A549 (cell line): ENCODE measurements at regions not wholly inside any gene's neighbourhood (a gene's known extent, or its start where the extent isn't known, plus 50 kb on each side); places are given as distances from the start of the nearest gene placed in this dataset.

ENCODE experiments used
- BHLHE40 ChIP-seq: IDR thresholded peaks from 2 replicates; pipeline ENCODE4 v1.6.1; 2012; ENCODE audit warnings: low read depth, low read length, inconsistent platforms
- CEBPB ChIP-seq, 2 experiments: fragments of >200 bp in 1 of 2; sonication (Bioruptor Twin) in 1 of 2; formaldehyde crosslinking in 1 of 2; IDR thresholded peaks; 2 replicates each; pipeline ENCODE4 v1.6.1; 2012 to 2016
- EHF ChIP-seq: fragments of 250-450 bp; sonication (Bioruptor Pico); IDR thresholded peaks from 2 replicates; pipeline ENCODE4 v1.5.0; 2020; ENCODE audit warnings: mild to moderate bottlenecking
- EHMT2 ChIP-seq: fragments of 200-600 bp; sonication (generic); IDR thresholded peaks from 2 replicates; pipeline ENCODE4 v1.6.1; 2016; ENCODE audit warnings: antibody characterized with exemption, low read depth, mild to moderate bottlenecking, moderate library complexity
- FOSB ChIP-seq: fragments of 250-450 bp; sonication (Bioruptor Pico); IDR thresholded peaks from 2 replicates; pipeline ENCODE4 v1.5.0; 2020; ENCODE audit warnings: mild to moderate bottlenecking, moderate library complexity
- HOXA7 ChIP-seq: fragments of 250-450 bp; sonication (Bioruptor Pico); IDR thresholded peaks from 2 replicates; pipeline ENCODE4 v1.5.0; 2020; ENCODE audit warnings: mild to moderate bottlenecking, moderate library complexity
- JUNB ChIP-seq: fragments of >200 bp; sonication (Bioruptor Twin); formaldehyde crosslinking; IDR thresholded peaks from 2 replicates; pipeline ENCODE4 v1.6.1; 2016
- NFE2L2 ChIP-seq: fragments of 150-350 bp; conservative IDR thresholded peaks from 2 replicates; pipeline ENCODE4 v1.6.1; 2014; ENCODE audit warnings: low read length
- POLR2A ChIP-seq: IDR thresholded peaks from 2 replicates; pipeline ENCODE4 v1.6.1; 2012; ENCODE audit warnings: mild to moderate bottlenecking, low read length
- RAD21 ChIP-seq, 2 experiments: fragments of >200 bp in 1 of 2; sonication (Bioruptor Twin) in 1 of 2; formaldehyde crosslinking in 1 of 2; IDR thresholded peaks in 1 of 2; conservative IDR thresholded peaks in 1 of 2; 2 replicates in 1 of 2; 3 replicates in 1 of 2; pipeline ENCODE4 v1.6.1; 2012 to 2018; ENCODE audit warnings: inconsistent platforms in 1 of 2
- TF ChIP-seq, protein P1 (sequence below): fragments of >200 bp; sonication (Bioruptor Twin); formaldehyde crosslinking; IDR thresholded peaks from 3 replicates; pipeline ENCODE4 v1.5.1; 2016
- TF ChIP-seq, protein P2 (sequence below): IDR thresholded peaks from 2 replicates; pipeline ENCODE4 v1.6.1; 2012
- TF ChIP-seq, protein P3 (sequence below): IDR thresholded peaks from 2 replicates; pipeline ENCODE4 v1.6.1; 2012
- TF ChIP-seq, protein P4 (sequence below): fragments of 200-600 bp; sonication (generic); IDR thresholded peaks from 2 replicates; pipeline ENCODE4 v1.6.1; 2016; ENCODE audit warnings: antibody characterized with exemption, mild to moderate bottlenecking, moderate library complexity

DNA sequence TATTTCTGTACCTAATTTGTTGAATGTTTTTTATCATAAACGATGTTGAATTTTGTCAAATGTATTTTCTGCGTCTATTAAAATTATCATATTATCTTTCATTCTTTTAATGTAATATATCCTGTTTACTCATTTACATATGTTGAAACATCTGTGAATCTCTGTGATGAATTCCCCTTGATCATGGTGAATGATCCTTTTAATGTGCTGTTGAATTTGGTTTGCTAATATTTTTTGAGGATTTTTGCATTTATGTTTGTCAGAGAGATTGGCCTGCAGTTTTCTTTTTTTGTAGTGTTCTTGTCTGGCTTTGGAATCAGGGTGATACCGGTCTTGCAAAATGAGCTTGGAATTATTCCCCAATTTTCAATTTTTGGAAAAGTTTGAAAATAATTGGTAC is 569.3 kb upstream of the CCDC179 start:
- TF ChIP-seq, protein P1, sequence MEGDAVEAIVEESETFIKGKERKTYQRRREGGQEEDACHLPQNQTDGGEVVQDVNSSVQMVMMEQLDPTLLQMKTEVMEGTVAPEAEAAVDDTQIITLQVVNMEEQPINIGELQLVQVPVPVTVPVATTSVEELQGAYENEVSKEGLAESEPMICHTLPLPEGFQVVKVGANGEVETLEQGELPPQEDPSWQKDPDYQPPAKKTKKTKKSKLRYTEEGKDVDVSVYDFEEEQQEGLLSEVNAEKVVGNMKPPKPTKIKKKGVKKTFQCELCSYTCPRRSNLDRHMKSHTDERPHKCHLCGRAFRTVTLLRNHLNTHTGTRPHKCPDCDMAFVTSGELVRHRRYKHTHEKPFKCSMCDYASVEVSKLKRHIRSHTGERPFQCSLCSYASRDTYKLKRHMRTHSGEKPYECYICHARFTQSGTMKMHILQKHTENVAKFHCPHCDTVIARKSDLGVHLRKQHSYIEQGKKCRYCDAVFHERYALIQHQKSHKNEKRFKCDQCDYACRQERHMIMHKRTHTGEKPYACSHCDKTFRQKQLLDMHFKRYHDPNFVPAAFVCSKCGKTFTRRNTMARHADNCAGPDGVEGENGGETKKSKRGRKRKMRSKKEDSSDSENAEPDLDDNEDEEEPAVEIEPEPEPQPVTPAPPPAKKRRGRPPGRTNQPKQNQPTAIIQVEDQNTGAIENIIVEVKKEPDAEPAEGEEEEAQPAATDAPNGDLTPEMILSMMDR = no peak
- TF ChIP-seq, protein P2, sequence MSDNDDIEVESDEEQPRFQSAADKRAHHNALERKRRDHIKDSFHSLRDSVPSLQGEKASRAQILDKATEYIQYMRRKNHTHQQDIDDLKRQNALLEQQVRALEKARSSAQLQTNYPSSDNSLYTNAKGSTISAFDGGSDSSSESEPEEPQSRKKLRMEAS = no peak
- TF ChIP-seq BHLHE40 (no peak), RAD21 (conservative IDR thresholded peaks at IDR 0.05 in 1 of 2, IDR thresholded peaks at IDR 0.05 in 1 of 2) (no peak), JUNB (no peak), HOXA7 (CRISPR knock-in tag) (no peak), FOSB (CRISPR knock-in tag) (no peak), NFE2L2 (no peak), CEBPB (IDR thresholded peaks at IDR 0.05) (no peak), EHMT2 (no peak), POLR2A (no peak), EHF (CRISPR knock-in tag) (no peak)
- TF ChIP-seq, protein P3, sequence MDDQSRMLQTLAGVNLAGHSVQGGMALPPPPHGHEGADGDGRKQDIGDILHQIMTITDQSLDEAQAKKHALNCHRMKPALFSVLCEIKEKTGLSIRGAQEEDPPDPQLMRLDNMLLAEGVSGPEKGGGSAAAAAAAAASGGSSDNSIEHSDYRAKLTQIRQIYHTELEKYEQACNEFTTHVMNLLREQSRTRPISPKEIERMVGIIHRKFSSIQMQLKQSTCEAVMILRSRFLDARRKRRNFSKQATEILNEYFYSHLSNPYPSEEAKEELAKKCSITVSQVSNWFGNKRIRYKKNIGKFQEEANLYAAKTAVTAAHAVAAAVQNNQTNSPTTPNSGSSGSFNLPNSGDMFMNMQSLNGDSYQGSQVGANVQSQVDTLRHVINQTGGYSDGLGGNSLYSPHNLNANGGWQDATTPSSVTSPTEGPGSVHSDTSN = no peak
- TF ChIP-seq, protein P4, sequence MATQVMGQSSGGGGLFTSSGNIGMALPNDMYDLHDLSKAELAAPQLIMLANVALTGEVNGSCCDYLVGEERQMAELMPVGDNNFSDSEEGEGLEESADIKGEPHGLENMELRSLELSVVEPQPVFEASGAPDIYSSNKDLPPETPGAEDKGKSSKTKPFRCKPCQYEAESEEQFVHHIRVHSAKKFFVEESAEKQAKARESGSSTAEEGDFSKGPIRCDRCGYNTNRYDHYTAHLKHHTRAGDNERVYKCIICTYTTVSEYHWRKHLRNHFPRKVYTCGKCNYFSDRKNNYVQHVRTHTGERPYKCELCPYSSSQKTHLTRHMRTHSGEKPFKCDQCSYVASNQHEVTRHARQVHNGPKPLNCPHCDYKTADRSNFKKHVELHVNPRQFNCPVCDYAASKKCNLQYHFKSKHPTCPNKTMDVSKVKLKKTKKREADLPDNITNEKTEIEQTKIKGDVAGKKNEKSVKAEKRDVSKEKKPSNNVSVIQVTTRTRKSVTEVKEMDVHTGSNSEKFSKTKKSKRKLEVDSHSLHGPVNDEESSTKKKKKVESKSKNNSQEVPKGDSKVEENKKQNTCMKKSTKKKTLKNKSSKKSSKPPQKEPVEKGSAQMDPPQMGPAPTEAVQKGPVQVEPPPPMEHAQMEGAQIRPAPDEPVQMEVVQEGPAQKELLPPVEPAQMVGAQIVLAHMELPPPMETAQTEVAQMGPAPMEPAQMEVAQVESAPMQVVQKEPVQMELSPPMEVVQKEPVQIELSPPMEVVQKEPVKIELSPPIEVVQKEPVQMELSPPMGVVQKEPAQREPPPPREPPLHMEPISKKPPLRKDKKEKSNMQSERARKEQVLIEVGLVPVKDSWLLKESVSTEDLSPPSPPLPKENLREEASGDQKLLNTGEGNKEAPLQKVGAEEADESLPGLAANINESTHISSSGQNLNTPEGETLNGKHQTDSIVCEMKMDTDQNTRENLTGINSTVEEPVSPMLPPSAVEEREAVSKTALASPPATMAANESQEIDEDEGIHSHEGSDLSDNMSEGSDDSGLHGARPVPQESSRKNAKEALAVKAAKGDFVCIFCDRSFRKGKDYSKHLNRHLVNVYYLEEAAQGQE = no peak
